NB4 (cell line): ENCODE measurements at regions not wholly inside any gene's neighbourhood (a gene's known extent, or its start where the extent isn't known, plus 50 kb on each side); places are given as distances from the start of the nearest gene placed in this dataset.

ENCODE experiments used
- CTCF ChIP-seq: IDR thresholded peaks from one replicate; pipeline ENCODE4 v1.5.1; 2012; ENCODE audit warnings: low read depth, low read length
- MYC ChIP-seq: IDR thresholded peaks from 2 replicates; pipeline ENCODE4 v1.6.1; 2011; ENCODE audit warnings: low read depth, low read length
- POLR2A ChIP-seq: IDR thresholded peaks from 2 replicates; pipeline ENCODE4 v1.6.1; 2011; ENCODE audit warnings: mild to moderate bottlenecking; ENCODE audit not compliant: insufficient read length; ENCODE audit errors: extremely low read depth
- TF ChIP-seq, protein P1 (sequence below): IDR thresholded peaks from 2 replicates; pipeline ENCODE4 v1.6.1; 2011; ENCODE audit warnings: low read depth, low read length

DNA sequence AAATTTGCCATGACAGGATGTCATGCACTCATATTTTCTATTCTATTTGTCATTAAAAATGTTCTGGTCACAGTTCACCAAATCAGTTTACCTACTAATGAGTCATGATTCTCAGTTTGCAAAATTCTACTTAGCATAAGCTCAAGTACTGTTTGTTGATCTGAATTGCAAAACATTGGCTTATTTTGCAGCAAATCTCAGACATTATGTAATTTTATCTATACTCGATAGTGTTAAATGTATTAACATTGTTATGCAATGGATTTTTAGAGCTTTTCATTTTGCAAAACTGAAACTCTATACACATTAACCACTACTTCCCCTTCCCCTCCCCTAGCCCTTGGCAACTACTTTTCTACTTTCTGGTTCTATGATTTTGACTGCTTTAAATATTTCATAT lies 213.8 kb upstream of the ZFP64 start:
- TF ChIP-seq CTCF (no peak), POLR2A (no peak), MYC (no peak)
- TF ChIP-seq, protein P1, sequence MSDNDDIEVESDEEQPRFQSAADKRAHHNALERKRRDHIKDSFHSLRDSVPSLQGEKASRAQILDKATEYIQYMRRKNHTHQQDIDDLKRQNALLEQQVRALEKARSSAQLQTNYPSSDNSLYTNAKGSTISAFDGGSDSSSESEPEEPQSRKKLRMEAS: no peak
